Ishikawa (cell line): ENCODE measurements at regions not wholly inside any gene's neighbourhood (a gene's known extent, or its start where the extent isn't known, plus 50 kb on each side); places are given as distances from the start of the nearest gene placed in this dataset.

ENCODE experiments used
- CEBPB ChIP-seq: IDR thresholded peaks from 2 replicates; pipeline ENCODE4 v1.6.1; 2012
- CREB1 ChIP-seq: IDR thresholded peaks from 2 replicates; pipeline ENCODE4 v1.6.1; 2012; ENCODE audit warnings: low read depth
- EGR1 ChIP-seq: IDR thresholded peaks from 2 replicates; pipeline ENCODE4 v1.6.1; 2012
- EP300 ChIP-seq: IDR thresholded peaks from 2 replicates; pipeline ENCODE4 v1.6.1; 2012; ENCODE audit warnings: borderline replicate concordance
- FOXM1 ChIP-seq: IDR thresholded peaks from 2 replicates; pipeline ENCODE4 v1.6.1; 2012; ENCODE audit warnings: low read depth, borderline replicate concordance
- NFIC ChIP-seq: IDR thresholded peaks from 2 replicates; pipeline ENCODE4 v1.6.1; 2012
- RAD21 ChIP-seq: IDR thresholded peaks from 2 replicates; pipeline ENCODE4 v1.6.1; 2012; ENCODE audit warnings: low read depth
- TAF1 ChIP-seq: IDR thresholded peaks from 2 replicates; pipeline ENCODE4 v1.6.1; 2012; ENCODE audit warnings: low read depth, mild to moderate bottlenecking
- TCF12 ChIP-seq: IDR thresholded peaks from 2 replicates; pipeline ENCODE4 v1.6.1; 2012; ENCODE audit warnings: low read depth
- TEAD4 ChIP-seq: IDR thresholded peaks from 2 replicates; pipeline ENCODE4 v1.6.1; 2012
- YY1 ChIP-seq: IDR thresholded peaks from 2 replicates; pipeline ENCODE4 v1.6.1; 2012; ENCODE audit warnings: low read depth
- ZBTB7A ChIP-seq: IDR thresholded peaks from 2 replicates; pipeline ENCODE4 v1.6.1; 2012; ENCODE audit warnings: low read depth
- TF ChIP-seq, protein P1 (sequence below): IDR thresholded peaks from 2 replicates; pipeline ENCODE4 v1.6.1; 2012
- TF ChIP-seq, protein P2 (sequence below): IDR thresholded peaks from 2 replicates; pipeline ENCODE4 v1.6.1; 2012
- TF ChIP-seq, protein P3 (sequence below): IDR thresholded peaks from 2 replicates; pipeline ENCODE4 v1.6.1; 2012; ENCODE audit warnings: low read depth, mild to moderate bottlenecking

GRCh38 chr2:76314271-76315020 is 603.7 kb upstream of the GCFC2 start:
- TF ChIP-seq, protein P1, sequence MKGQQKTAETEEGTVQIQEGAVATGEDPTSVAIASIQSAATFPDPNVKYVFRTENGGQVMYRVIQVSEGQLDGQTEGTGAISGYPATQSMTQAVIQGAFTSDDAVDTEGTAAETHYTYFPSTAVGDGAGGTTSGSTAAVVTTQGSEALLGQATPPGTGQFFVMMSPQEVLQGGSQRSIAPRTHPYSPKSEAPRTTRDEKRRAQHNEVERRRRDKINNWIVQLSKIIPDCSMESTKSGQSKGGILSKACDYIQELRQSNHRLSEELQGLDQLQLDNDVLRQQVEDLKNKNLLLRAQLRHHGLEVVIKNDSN, result no peak
- TF ChIP-seq CEBPB (no peak), ZBTB7A (no peak), CREB1 (no peak), EP300 (no peak), YY1 (no peak), FOXM1 (no peak), TAF1 (no peak), TCF12 (no peak), RAD21 (no peak), NFIC (no peak), EGR1 (no peak), TEAD4 (no peak)
- TF ChIP-seq, protein P2, sequence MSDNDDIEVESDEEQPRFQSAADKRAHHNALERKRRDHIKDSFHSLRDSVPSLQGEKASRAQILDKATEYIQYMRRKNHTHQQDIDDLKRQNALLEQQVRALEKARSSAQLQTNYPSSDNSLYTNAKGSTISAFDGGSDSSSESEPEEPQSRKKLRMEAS, result no peak
- TF ChIP-seq, protein P3, sequence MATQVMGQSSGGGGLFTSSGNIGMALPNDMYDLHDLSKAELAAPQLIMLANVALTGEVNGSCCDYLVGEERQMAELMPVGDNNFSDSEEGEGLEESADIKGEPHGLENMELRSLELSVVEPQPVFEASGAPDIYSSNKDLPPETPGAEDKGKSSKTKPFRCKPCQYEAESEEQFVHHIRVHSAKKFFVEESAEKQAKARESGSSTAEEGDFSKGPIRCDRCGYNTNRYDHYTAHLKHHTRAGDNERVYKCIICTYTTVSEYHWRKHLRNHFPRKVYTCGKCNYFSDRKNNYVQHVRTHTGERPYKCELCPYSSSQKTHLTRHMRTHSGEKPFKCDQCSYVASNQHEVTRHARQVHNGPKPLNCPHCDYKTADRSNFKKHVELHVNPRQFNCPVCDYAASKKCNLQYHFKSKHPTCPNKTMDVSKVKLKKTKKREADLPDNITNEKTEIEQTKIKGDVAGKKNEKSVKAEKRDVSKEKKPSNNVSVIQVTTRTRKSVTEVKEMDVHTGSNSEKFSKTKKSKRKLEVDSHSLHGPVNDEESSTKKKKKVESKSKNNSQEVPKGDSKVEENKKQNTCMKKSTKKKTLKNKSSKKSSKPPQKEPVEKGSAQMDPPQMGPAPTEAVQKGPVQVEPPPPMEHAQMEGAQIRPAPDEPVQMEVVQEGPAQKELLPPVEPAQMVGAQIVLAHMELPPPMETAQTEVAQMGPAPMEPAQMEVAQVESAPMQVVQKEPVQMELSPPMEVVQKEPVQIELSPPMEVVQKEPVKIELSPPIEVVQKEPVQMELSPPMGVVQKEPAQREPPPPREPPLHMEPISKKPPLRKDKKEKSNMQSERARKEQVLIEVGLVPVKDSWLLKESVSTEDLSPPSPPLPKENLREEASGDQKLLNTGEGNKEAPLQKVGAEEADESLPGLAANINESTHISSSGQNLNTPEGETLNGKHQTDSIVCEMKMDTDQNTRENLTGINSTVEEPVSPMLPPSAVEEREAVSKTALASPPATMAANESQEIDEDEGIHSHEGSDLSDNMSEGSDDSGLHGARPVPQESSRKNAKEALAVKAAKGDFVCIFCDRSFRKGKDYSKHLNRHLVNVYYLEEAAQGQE, result no peak

DNA sequence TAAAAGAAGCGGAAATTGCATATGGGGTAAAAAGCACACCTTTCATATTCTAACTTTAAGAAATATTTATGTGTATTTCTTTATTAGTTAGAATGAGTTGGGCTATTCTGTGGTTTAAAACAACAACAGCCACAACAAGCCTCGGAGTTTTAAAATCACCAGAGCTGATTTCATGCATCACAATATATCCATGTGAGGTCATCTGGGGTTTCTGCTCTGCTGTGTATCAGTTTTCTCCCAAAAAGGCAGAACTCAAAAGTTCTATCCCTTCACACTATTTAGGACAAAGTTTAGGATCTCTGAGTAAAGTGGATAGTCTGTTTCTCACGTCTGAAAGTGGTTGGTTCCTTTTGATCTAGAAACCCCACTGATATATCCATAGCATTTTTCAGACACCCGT is 601.5 kb upstream of the GCFC2 start:
- TF ChIP-seq YY1 (no peak), CEBPB (no peak), TCF12 (no peak), EP300 (no peak), NFIC (no peak), CREB1 (no peak), FOXM1 (no peak), TAF1 (no peak), TEAD4 (no peak), ZBTB7A (no peak), EGR1 (no peak), RAD21 (no peak)
- TF ChIP-seq, protein P2, result no peak
- TF ChIP-seq, protein P1, result no peak
- TF ChIP-seq, protein P3, result no peak

DNA sequence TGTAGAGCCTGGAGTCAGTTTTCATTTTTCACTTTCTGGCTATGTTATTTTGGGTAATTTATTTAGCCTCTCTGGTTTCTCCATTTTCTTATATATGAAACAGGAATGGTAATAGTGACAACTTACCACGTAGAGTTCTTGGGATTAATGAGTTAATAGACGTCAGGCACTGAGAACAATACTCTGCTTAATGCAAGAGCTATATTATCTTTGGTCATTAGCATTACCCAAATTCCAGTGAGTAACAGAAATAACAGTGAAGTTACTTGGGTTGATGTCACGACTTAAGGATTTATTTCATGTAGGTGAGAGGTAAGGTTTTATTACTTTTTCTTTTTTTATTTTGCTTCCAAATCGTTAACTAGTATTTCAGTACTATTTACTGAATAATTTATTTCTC is 601.0 kb upstream of the GCFC2 start:
- TF ChIP-seq CEBPB, result no peak
- TF ChIP-seq TAF1, result no peak
- no peak for TF ChIP-seq EP300
- TF ChIP-seq, protein P1, result no peak
- TF ChIP-seq, protein P3, result no peak
- no peak for TF ChIP-seq TEAD4
- TF ChIP-seq, protein P2, result no peak
- TF ChIP-seq NFIC, result no peak
- no peak for TF ChIP-seq FOXM1
- TF ChIP-seq ZBTB7A, result no peak
- no peak for TF ChIP-seq EGR1
- no peak for TF ChIP-seq YY1
- TF ChIP-seq CREB1, result no peak
- TF ChIP-seq TCF12, result no peak
- no peak for TF ChIP-seq RAD21
